CD4-positive, alpha-beta T cell treated with Interleukin-15 for 1 hour (primary cell): ENCODE measurements at regions not wholly inside any gene's neighbourhood (a gene's known extent, or its start where the extent isn't known, plus 50 kb on each side); places are given as distances from the start of the nearest gene placed in this dataset.

Experiments
- DNase-seq: peaks from one replicate; pipeline ENCODE4 v3.0.0-alpha.2; 2020

GRCh38 chr11:110035357-110035756 is 57.8 kb upstream of the ZC3H12C start:
- no peak for DNase-seq

DNA sequence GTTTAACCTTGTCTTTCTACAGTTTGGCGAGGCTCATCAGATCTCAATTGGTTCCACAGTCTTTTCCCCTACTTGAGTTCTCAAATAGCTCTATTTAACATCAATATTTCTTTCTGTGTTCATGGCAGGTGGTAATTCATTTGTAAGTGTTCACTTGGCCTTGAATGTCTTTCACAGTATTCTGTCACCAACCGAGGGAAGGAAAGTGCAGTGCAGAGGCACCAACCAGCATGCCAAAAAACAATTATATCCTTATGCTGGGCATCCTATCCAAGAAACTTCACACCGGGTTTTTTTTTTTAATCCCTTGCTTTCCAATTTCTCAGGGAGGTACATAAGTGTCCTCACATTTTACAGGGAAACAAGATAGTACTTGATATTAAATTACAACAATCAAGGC is 55.0 kb upstream of the ZC3H12C start:
- no peak for DNase-seq
